ENCODE measurements at regions not wholly inside any gene's neighbourhood (a gene's known extent, or its start where the extent isn't known, plus 50 kb on each side); places are given as distances from the start of the nearest gene placed in this dataset.

DNA sequence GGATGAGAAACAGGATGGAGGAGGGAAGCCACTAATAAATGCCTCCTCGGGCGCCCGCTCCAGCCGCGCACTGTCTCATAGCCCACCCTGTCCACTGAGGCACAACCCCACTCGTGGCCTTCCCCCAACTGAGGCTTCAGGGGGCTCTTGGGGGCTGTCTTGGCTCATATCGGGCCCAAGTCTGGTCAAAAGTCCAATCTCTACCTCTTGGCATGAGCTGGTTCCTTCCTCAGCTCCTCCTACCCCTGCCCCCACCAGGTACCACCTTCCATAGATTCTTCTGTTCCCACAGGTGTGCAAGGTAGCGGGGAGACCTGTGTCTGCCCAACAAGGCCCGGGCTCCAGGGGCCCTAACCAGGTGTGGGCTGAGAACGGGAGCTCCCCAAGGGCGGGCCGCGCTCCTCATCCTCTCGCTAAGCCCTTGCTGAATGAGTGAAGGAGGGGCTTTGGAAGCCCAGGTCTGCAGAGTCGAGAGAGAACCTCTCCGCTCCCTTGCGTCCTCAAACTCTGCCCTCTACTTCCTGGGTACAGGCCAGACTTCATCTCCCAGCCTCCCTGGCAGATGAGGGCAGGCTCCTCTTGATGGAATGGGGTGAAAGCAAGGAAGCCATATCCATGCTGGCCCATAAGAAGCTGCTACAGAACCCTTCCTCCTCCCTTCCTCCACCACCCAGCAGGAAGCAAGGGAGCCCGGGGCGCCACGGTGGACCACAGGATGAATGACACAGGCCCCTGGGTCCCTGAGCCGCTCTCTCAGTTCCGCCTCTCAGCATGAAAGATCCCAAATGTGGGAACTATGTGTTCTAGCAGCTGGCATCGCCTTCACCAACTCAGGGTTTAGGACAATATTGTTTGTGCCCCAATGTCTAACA is 74.7 kb downstream of the PSMG1 start:
- Histone ChIP-seq H3K4me3 (no peak overlapping the region), H3K9ac (ENCODE audit: insufficient read depth in 1 of 2, low read length in 2 of 2) (no peak overlapping the region), H3K9me3 (ENCODE audit: control insufficient read depth in 4 of 4, insufficient read depth in 3 of 4, low read length in 3 of 4) (peaks cover 0 to 2% (median 0%) of the 10 kb centered on the region in 4 donors), H3K36me3 (ENCODE audit: control insufficient read depth in 4 of 4, insufficient read depth in 4 of 4, low read length in 4 of 4) (no peaks in the 10 kb centered on the region), H3K4me1 (ENCODE audit: control insufficient read depth in 5 of 5, insufficient read depth in 5 of 5, low read length in 5 of 5) (peaks cover 0 to 51% (median 14%) of the 10 kb centered on the region in 5 donors), H3K27me3 (ENCODE audit: control insufficient read depth in 3 of 3, insufficient read depth in 3 of 3, low read length in 2 of 3) (no peaks in the 10 kb centered on the region), H3K27ac (ENCODE audit: low read depth in 1 of 2, low read length in 1 of 2) (no peak overlapping the region)
- ATAC-seq (ENCODE audit: insufficient read depth, low FRiP score) (no peak), DNase-seq (no peak)
- 89 to 91% methylated on average over 23 of the region's 23 CpGs for WGBS, 2 donors
- TF ChIP-seq, protein P1, sequence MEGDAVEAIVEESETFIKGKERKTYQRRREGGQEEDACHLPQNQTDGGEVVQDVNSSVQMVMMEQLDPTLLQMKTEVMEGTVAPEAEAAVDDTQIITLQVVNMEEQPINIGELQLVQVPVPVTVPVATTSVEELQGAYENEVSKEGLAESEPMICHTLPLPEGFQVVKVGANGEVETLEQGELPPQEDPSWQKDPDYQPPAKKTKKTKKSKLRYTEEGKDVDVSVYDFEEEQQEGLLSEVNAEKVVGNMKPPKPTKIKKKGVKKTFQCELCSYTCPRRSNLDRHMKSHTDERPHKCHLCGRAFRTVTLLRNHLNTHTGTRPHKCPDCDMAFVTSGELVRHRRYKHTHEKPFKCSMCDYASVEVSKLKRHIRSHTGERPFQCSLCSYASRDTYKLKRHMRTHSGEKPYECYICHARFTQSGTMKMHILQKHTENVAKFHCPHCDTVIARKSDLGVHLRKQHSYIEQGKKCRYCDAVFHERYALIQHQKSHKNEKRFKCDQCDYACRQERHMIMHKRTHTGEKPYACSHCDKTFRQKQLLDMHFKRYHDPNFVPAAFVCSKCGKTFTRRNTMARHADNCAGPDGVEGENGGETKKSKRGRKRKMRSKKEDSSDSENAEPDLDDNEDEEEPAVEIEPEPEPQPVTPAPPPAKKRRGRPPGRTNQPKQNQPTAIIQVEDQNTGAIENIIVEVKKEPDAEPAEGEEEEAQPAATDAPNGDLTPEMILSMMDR (IDR thresholded peaks at IDR 0.05; ENCODE audit: control extremely low read depth, extremely low read depth) = no peak

DNA sequence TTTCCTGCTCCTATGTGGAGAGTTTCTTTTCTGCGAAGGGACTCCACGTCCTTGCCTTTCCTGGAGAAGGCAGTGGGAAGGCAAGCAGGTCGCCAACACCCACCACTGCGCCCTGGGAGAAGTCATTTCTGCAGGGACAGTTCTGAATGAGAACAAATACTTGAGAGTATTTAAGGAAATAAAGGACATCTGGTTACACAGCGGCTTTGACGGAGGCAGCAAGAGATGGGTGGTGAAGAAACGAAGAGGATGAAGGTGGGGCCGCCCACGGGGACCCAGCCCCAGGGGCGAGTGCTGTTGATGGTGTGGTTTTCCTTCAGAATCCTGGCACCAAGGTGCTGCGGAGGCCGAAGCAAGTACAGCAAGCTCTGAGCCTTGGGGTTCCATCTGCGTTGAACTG is 75.5 kb downstream of the PSMG1 start:
- Histone ChIP-seq H3K4me1 (ENCODE audit: control insufficient read depth in 5 of 5, insufficient read depth in 5 of 5, low read length in 5 of 5) (peaks cover 0 to 48% (median 14%) of the 10 kb centered on the region in 5 donors), H3K36me3 (ENCODE audit: control insufficient read depth in 4 of 4, insufficient read depth in 4 of 4, low read length in 4 of 4) (no peaks in the 10 kb centered on the region), H3K27me3 (ENCODE audit: control insufficient read depth in 3 of 3, insufficient read depth in 3 of 3, low read length in 2 of 3) (no peaks in the 10 kb centered on the region), H3K4me3 (no peak overlapping the region), H3K9me3 (ENCODE audit: control insufficient read depth in 4 of 4, insufficient read depth in 3 of 4, low read length in 3 of 4) (peaks cover 0 to 2% (median 0%) of the 10 kb centered on the region in 4 donors), H3K27ac (ENCODE audit: low read depth in 1 of 2, low read length in 1 of 2) (no peak overlapping the region), H3K9ac (ENCODE audit: insufficient read depth in 1 of 2, low read length in 2 of 2) (no peak overlapping the region)
- TF ChIP-seq, protein P1 (IDR thresholded peaks at IDR 0.05; ENCODE audit: control extremely low read depth, extremely low read depth) = no peak
- DNase-seq (no peak), ATAC-seq (ENCODE audit: insufficient read depth, low FRiP score) (no peak)
- WGBS, 2 donors = 93% methylated on average over 13 of the region's 13 CpGs

DNA sequence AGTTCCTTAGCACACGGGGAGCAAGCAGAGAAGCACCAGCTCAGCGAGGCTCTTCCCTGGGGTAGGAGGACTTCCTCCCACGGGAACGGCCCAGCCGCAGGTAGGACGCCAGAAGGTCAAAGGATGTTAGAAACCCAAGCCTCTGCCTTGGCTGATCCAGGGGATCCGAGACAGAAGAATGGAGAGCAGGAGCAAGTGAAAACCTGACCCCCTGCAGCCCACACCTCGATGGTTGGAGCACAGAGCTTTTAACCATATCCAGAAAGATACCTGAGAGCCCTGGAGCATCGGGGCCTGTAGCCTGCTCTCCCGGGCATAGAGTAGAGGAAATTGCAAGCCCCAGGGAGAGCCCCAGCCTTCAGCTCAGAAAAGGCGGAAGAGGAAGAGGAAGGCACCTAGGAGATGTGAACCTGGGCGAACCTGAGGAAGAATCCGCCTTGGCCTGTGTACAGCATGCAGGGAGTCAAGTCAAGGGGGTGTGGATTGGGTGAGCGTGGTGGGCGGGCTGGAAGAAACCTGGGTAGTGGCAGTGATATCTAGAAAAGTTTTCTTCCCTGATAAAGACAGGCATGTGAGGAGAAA is 76.3 kb downstream of the PSMG1 start:
- no peak overlapping the region for H3K4me3 ChIP-seq
- DNase-seq (no peak), ATAC-seq (ENCODE audit: insufficient read depth, low FRiP score) (no peak)
- TF ChIP-seq, protein P1 (IDR thresholded peaks at IDR 0.05; ENCODE audit: control extremely low read depth, extremely low read depth) = no peak
- peaks cover 0 to 40% (median 14%) of the 10 kb centered on the region in 5 donors for H3K4me1 ChIP-seq (ENCODE audit: control insufficient read depth in 5 of 5, insufficient read depth in 5 of 5, low read length in 5 of 5)
- H3K9ac ChIP-seq (ENCODE audit: insufficient read depth in 1 of 2, low read length in 2 of 2) = no peak overlapping the region
- peaks cover 0 to 2% (median 0%) of the 10 kb centered on the region in 4 donors for H3K9me3 ChIP-seq (ENCODE audit: control insufficient read depth in 4 of 4, insufficient read depth in 3 of 4, low read length in 3 of 4)
- WGBS, 2 donors = 71 to 85% methylated on average over 15 of the region's 15 CpGs
- H3K27me3 ChIP-seq (ENCODE audit: control insufficient read depth in 3 of 3, insufficient read depth in 3 of 3, low read length in 2 of 3) = no peaks in the 10 kb centered on the region
- H3K36me3 ChIP-seq (ENCODE audit: control insufficient read depth in 4 of 4, insufficient read depth in 4 of 4, low read length in 4 of 4) = no peaks in the 10 kb centered on the region
- no peak overlapping the region for H3K27ac ChIP-seq (ENCODE audit: low read depth in 1 of 2, low read length in 1 of 2)

Measured in lung (tissue), 11 donors.